ENCODE measurements at regions not wholly inside any gene's neighbourhood (a gene's known extent, or its start where the extent isn't known, plus 50 kb on each side); places are given as distances from the start of the nearest gene placed in this dataset.

GRCh38 chr5:4216142-4216541 lies 620.5 kb downstream of the IRX1 start:
- no peak overlapping the region for H3K4me3 Mint-ChIP-seq (ENCODE audit: unreplicated experiment)
- H3K9me3 Mint-ChIP-seq (ENCODE audit: unreplicated experiment): peaks cover 4% of the 10 kb centered on the region
- no peak for FAIRE-seq

GRCh38 chr5:4220016-4220415 lies 624.4 kb downstream of the IRX1 start:
- Histone ChIP-seq H2AFZ (ENCODE audit: low read depth, low read length) (no peak overlapping the region), H3K4me1 (ENCODE audit: insufficient read depth, low read length) (no peaks in the 10 kb centered on the region), H3K27ac (ENCODE audit: low read depth, low read length) (no peak overlapping the region), H3K4me3 (ENCODE audit: insufficient read depth, low read depth, low read length) (no peak overlapping the region), H3K79me2 (ENCODE audit: insufficient read depth, low read length) (no peaks in the 10 kb centered on the region), H3K36me3 (ENCODE audit: insufficient read depth, low read length) (no peaks in the 10 kb centered on the region), H3K9ac (ENCODE audit: low read length) (no peak overlapping the region), H4K20me1 (ENCODE audit: insufficient read depth, low read length) (no peaks in the 10 kb centered on the region), H3K9me3 (ENCODE audit: insufficient read depth, low read depth, low read length) (no peaks in the 10 kb centered on the region), H3K27me3 (ENCODE audit: insufficient read depth, low read length) (no peaks in the 10 kb centered on the region), H3K4me2 (ENCODE audit: low read length) (no peak overlapping the region)
- Mint-ChIP-seq H3K36me3 (ENCODE audit: low read depth, unreplicated experiment) (no peaks in the 10 kb centered on the region), H3K27ac (ENCODE audit: unreplicated experiment) (no peak overlapping the region), H3K4me1 (ENCODE audit: low read depth, unreplicated experiment) (no peaks in the 10 kb centered on the region), H3K4me3 (ENCODE audit: unreplicated experiment) (no peak overlapping the region), H3K9me3 (ENCODE audit: unreplicated experiment) (peaks cover 2% of the 10 kb centered on the region), H3K27me3 (ENCODE audit: low read depth, unreplicated experiment) (peaks cover 9% of the 10 kb centered on the region)
- TF ChIP-seq EZH2 (IDR thresholded peaks at IDR 0.05; ENCODE audit: insufficient read depth, low read length) (no peak), CTCF (IDR thresholded peaks at IDR 0.05; ENCODE audit: insufficient read depth, low read depth, low read length) (no peak)
- DNase-seq (ENCODE audit: low read depth): no peak
- no peak for FAIRE-seq

More at GRCh38 chr5:4216142-4216541, 620.5 kb downstream of the IRX1 start:
- no peaks in the 10 kb centered on the region for H4K20me1 ChIP-seq (ENCODE audit: insufficient read depth, low read length)
- no peak overlapping the region for H3K27ac ChIP-seq (ENCODE audit: low read depth, low read length)
- H3K4me3 ChIP-seq (ENCODE audit: insufficient read depth, low read depth, low read length): no peak overlapping the region
- Mint-ChIP-seq H3K27ac (ENCODE audit: unreplicated experiment) (no peak overlapping the region), H3K27me3 (ENCODE audit: low read depth, unreplicated experiment) (peaks cover 13% of the 10 kb centered on the region), H3K4me1 (ENCODE audit: low read depth, unreplicated experiment) (no peaks in the 10 kb centered on the region), H3K36me3 (ENCODE audit: low read depth, unreplicated experiment) (no peaks in the 10 kb centered on the region)
- no peaks in the 10 kb centered on the region for H3K79me2 ChIP-seq (ENCODE audit: insufficient read depth, low read length)
- DNase-seq (ENCODE audit: low read depth): no peak
- no peaks in the 10 kb centered on the region for H3K27me3 ChIP-seq (ENCODE audit: insufficient read depth, low read length)
- H3K4me2 ChIP-seq (ENCODE audit: low read length): no peak overlapping the region
- no peak overlapping the region for H3K9ac ChIP-seq (ENCODE audit: low read length)
- no peak overlapping the region for H2AFZ ChIP-seq (ENCODE audit: low read depth, low read length)
- TF ChIP-seq EZH2 (IDR thresholded peaks at IDR 0.05; ENCODE audit: insufficient read depth, low read length): no peak
- no peak for TF ChIP-seq CTCF (IDR thresholded peaks at IDR 0.05; ENCODE audit: insufficient read depth, low read depth, low read length)
- no peaks in the 10 kb centered on the region for H3K36me3 ChIP-seq (ENCODE audit: insufficient read depth, low read length)
- H3K9me3 ChIP-seq (ENCODE audit: insufficient read depth, low read depth, low read length): no peaks in the 10 kb centered on the region
- H3K4me1 ChIP-seq (ENCODE audit: insufficient read depth, low read length): no peaks in the 10 kb centered on the region

- no peak overlapping the region for H2AFZ ChIP-seq (ENCODE audit: low read depth, low read length)
- H3K4me2 ChIP-seq (ENCODE audit: low read length): no peak overlapping the region
- FAIRE-seq: no peak
- Mint-ChIP-seq H3K27me3 (ENCODE audit: low read depth, unreplicated experiment) (peaks cover 9% of the 10 kb centered on the region), H3K27ac (ENCODE audit: unreplicated experiment) (no peak overlapping the region), H3K4me1 (ENCODE audit: low read depth, unreplicated experiment) (no peaks in the 10 kb centered on the region), H3K36me3 (ENCODE audit: low read depth, unreplicated experiment) (no peaks in the 10 kb centered on the region), H3K4me3 (ENCODE audit: unreplicated experiment) (no peak overlapping the region), H3K9me3 (ENCODE audit: unreplicated experiment) (peaks cover 2% of the 10 kb centered on the region)
- no peaks in the 10 kb centered on the region for H3K36me3 ChIP-seq (ENCODE audit: insufficient read depth, low read length)
- TF ChIP-seq EZH2 (IDR thresholded peaks at IDR 0.05; ENCODE audit: insufficient read depth, low read length): no peak
- no peak for TF ChIP-seq CTCF (IDR thresholded peaks at IDR 0.05; ENCODE audit: insufficient read depth, low read depth, low read length)
- H3K27me3 ChIP-seq (ENCODE audit: insufficient read depth, low read length): no peaks in the 10 kb centered on the region
- no peaks in the 10 kb centered on the region for H4K20me1 ChIP-seq (ENCODE audit: insufficient read depth, low read length)
- no peak for DNase-seq (ENCODE audit: low read depth)
- H3K4me3 ChIP-seq (ENCODE audit: insufficient read depth, low read depth, low read length): no peak overlapping the region
- no peak overlapping the region for H3K27ac ChIP-seq (ENCODE audit: low read depth, low read length)
- no peaks in the 10 kb centered on the region for H3K9me3 ChIP-seq (ENCODE audit: insufficient read depth, low read depth, low read length)
- H3K9ac ChIP-seq (ENCODE audit: low read length): no peak overlapping the region
- no peaks in the 10 kb centered on the region for H3K79me2 ChIP-seq (ENCODE audit: insufficient read depth, low read length)
- H3K4me1 ChIP-seq (ENCODE audit: insufficient read depth, low read length): no peaks in the 10 kb centered on the region
Measured at GRCh38 chr5:4221048-4221447, 625.4 kb downstream of the IRX1 start.
